A673 (cell line): ENCODE measurements at regions not wholly inside any gene's neighbourhood (a gene's known extent, or its start where the extent isn't known, plus 50 kb on each side); places are given as distances from the start of the nearest gene placed in this dataset.

Source experiments
- BruUV-seq: library from RNA; stranded (reverse); fragments of 400-500 nt; replicated peaks from 2 replicates; lab custom pipeline; 2021; lab: Mats Ljungman, UMichigan
- CTCF ChIA-PET: fragments of 300-600 bp; sonication (Branson Sonifier 250); formaldehyde crosslinking; loops from one replicate; lab custom pipeline; 2022; ENCODE audit warnings: antibody characterized with exemption; lab: Charles Lee
- POLR2A ChIA-PET: fragments of 300-600 bp; sonication (Branson Sonifier 250); formaldehyde crosslinking; loops from one replicate; lab custom pipeline; 2022; ENCODE audit warnings: antibody characterized with exemption; ENCODE audit not compliant: low non-redundant PET; lab: Charles Lee
- DNase-seq: peaks from one replicate; pipeline ENCODE4 v3.0.0-alpha.2; 2015; ENCODE audit warnings: low spot score
- H3K27ac ChIP-seq: fragments of 200-600 bp; sonication (generic); 2 replicates; pipeline ENCODE4 v1.5.1; 2016; ENCODE audit warnings: mixed run types, low read depth, mild to moderate bottlenecking, mixed read lengths, antibody characterized with exemption, low read length; ENCODE audit not compliant: poor library complexity, severe bottlenecking
- H3K27me3 ChIP-seq: fragments of 200-600 bp; sonication (generic); replicated peaks from 2 replicates; pipeline ENCODE4 v1.6.1; 2017; ENCODE audit warnings: mixed run types, low read depth, mild to moderate bottlenecking, mixed read lengths, antibody characterized with exemption, low read length; ENCODE audit not compliant: insufficient read depth, poor library complexity
- H3K36me3 ChIP-seq: fragments of 200-600 bp; sonication (generic); 2 replicates; pipeline ENCODE4 v1.6.1; 2016; ENCODE audit warnings: mixed run types, mild to moderate bottlenecking, mixed read lengths, antibody characterized with exemption, low read length; ENCODE audit not compliant: insufficient read depth, poor library complexity, severe bottlenecking
- H3K4me1 ChIP-seq: fragments of 200-600 bp; sonication (generic); 2 replicates; pipeline ENCODE4 v1.6.1; 2017; ENCODE audit warnings: mixed run types, mild to moderate bottlenecking, mixed read lengths, antibody characterized with exemption, low read length; ENCODE audit not compliant: insufficient read depth, poor library complexity, severe bottlenecking
- H3K4me3 ChIP-seq: fragments of 200-600 bp; sonication (generic); 2 replicates; pipeline ENCODE4 v1.5.1; 2016; ENCODE audit warnings: low read depth, mixed run types, mild to moderate bottlenecking, mixed read lengths, low read length; ENCODE audit not compliant: poor library complexity, severe bottlenecking
- H3K9me3 ChIP-seq: fragments of 200-600 bp; sonication (generic); 2 replicates; pipeline ENCODE4 v1.6.1; 2016; ENCODE audit warnings: mixed run types, low read depth, mild to moderate bottlenecking, mixed read lengths, antibody characterized with exemption, low read length; ENCODE audit not compliant: poor library complexity, severe bottlenecking
- EZH2 ChIP-seq: fragments of 200-600 bp; sonication (generic); IDR thresholded peaks from 2 replicates; pipeline ENCODE4 v1.6.1; 2017; ENCODE audit warnings: borderline replicate concordance, low read depth, mild to moderate bottlenecking, mixed read lengths, antibody characterized with exemption, low read length; ENCODE audit not compliant: poor library complexity, severe bottlenecking
- intact Hi-C: fragments of 100-400 bp; cut with micrococcal nuclease; formaldehyde crosslinking; loops from one replicate; pipeline ENCODE4 v1.10.0; 2022; ENCODE audit not compliant: unreplicated experiment
- TF ChIP-seq, protein P1 (sequence below): fragments of 300-800, 200-600 bp; sonication (generic); conservative IDR thresholded peaks from 2 replicates; pipeline ENCODE4 v1.5.1; 2017; ENCODE audit warnings: low read depth, mild to moderate bottlenecking, antibody characterized with exemption, low read length, moderate library complexity, mixed read lengths

DNA sequence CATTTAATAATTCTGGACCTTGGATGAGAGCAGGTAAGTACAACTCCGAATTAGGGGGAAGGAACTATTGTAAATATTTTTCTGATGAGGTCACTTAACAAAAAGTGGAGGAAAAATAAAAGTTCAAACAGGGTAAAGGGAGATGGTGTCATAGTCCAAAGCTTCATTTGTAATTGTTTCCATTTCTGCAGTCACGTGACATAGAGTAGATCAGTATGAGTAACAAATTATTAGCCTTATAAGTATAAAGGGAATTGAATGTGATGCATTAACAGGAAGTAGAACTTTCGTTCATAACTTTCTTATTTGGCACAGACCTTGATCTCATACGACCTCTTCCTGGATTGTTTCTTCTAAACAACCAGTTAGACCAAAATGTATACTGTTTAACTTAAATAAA lies 347.2 kb upstream of the TPK1 start:
- H3K9me3 ChIP-seq: no peaks in the 10 kb centered on the region
- POLR2A ChIA-PET: no interaction called here
- no peaks in the 10 kb centered on the region for H3K36me3 ChIP-seq
- TF ChIP-seq, protein P1, sequence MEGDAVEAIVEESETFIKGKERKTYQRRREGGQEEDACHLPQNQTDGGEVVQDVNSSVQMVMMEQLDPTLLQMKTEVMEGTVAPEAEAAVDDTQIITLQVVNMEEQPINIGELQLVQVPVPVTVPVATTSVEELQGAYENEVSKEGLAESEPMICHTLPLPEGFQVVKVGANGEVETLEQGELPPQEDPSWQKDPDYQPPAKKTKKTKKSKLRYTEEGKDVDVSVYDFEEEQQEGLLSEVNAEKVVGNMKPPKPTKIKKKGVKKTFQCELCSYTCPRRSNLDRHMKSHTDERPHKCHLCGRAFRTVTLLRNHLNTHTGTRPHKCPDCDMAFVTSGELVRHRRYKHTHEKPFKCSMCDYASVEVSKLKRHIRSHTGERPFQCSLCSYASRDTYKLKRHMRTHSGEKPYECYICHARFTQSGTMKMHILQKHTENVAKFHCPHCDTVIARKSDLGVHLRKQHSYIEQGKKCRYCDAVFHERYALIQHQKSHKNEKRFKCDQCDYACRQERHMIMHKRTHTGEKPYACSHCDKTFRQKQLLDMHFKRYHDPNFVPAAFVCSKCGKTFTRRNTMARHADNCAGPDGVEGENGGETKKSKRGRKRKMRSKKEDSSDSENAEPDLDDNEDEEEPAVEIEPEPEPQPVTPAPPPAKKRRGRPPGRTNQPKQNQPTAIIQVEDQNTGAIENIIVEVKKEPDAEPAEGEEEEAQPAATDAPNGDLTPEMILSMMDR: no peak
- TF ChIP-seq EZH2: no peak
- H3K4me3 ChIP-seq: no peak overlapping the region
- no peak overlapping the region for H3K27ac ChIP-seq
- CTCF ChIA-PET: no interaction called here
- no peak for DNase-seq
- no peaks in the 10 kb centered on the region for H3K4me1 ChIP-seq
- H3K27me3 ChIP-seq: no peaks in the 10 kb centered on the region
- no TSS peak for BruUV-seq
- intact Hi-C loops: no loop called here

DNA sequence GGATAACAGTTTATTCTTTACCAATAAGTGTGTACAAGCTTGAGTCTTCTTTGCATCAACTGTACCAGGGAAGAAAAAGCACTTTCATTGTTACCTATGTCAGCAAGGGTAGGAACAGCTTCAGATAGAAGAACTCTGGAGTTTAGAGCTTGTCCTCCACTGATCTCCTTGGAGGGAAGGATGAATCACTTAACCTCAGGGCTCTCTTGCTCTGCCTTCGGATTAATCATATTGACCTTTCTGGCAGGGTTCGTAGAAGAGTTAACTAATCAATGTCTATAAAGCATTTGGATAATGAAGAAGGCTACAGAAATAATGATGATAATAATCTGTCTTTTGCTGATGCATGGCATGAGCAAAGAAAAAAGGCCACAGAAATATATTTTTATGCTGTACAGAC lies 339.5 kb upstream of the TPK1 start:
- no peaks in the 10 kb centered on the region for H3K27me3 ChIP-seq
- no peaks in the 10 kb centered on the region for H3K36me3 ChIP-seq
- no TSS peak for BruUV-seq
- ChIA-PET POLR2A (no interaction called here), CTCF (no interaction called here)
- H3K4me1 ChIP-seq: no peaks in the 10 kb centered on the region
- TF ChIP-seq EZH2: no peak
- TF ChIP-seq, protein P1: no peak
- DNase-seq: no peak
- H3K4me3 ChIP-seq: no peak overlapping the region
- no peaks in the 10 kb centered on the region for H3K9me3 ChIP-seq
- no peak overlapping the region for H3K27ac ChIP-seq
- intact Hi-C loops: loop anchor here (10.0 kb wide), 1 partner anchor 909 kb away; no protein-coding TSS in a partner anchor

DNA sequence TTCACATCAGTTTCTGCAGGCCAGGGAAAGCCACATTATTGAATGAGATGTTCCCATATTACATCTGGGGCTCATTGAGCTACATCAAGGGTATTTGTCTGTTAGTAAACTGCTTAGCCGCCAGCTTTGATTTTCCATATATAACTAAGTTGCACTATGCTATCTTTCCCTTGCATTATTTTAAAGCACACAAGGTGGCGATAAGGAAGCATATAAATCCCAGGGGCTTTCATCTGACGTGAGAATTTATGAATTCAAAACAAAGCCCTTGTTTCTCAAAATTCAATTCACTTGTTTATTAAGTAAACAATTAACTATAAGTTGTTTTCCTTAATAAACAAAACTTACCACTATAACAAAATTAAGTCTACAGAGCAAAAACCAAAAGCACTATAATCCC lies 334.1 kb upstream of the TPK1 start:
- no TSS peak for BruUV-seq

More for the DNA sequence above, 334.1 kb upstream of the TPK1 start:
- no peak overlapping the region for H3K4me3 ChIP-seq
- no peaks in the 10 kb centered on the region for H3K4me1 ChIP-seq
- intact Hi-C loops: loop anchor here (10.0 kb wide), 1 partner anchor 915 kb away; no protein-coding TSS in a partner anchor
- TF ChIP-seq, protein P1: peak; percentile 38; the same call in 1 of the 2 replicates
- TF ChIP-seq EZH2: no peak
- no peaks in the 10 kb centered on the region for H3K36me3 ChIP-seq
- ChIA-PET CTCF (no interaction called here), POLR2A (no interaction called here)
- no peaks in the 10 kb centered on the region for H3K9me3 ChIP-seq
- peak; percentile 15 for DNase-seq
- H3K27me3 ChIP-seq: no peaks in the 10 kb centered on the region
- H3K27ac ChIP-seq: no peak overlapping the region
